SHP77 treated with DMSO at 0.1 percent for 48 hours (cell line): ENCODE measurements at regions not wholly inside any gene's neighbourhood (a gene's known extent, or its start where the extent isn't known, plus 50 kb on each side); places are given as distances from the start of the nearest gene placed in this dataset.

Experiments used
- DNase-seq: peaks from one replicate; lab custom pipeline; 2025; lab: John Stamatoyannopoulos, UW

DNA sequence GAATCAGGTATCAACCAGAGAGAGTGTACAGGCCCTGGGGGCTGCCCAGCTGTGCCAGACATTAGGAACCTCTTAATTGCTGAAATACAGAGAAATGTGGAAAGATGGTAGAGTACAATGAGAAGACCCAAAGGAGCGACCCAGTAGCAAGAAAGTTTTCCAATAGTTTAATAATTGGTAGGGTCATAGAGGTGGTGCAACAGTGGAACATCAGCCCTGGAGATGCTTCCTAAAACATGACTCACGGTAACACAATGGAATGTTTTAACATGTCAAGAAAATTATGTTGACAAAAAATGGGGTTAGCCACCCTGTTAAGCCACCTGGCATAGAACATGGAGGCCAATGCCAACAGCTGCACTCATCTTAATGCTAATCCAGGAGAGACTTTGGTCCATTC lies 284.1 kb downstream of the ELAVL2 start:
- DNase-seq = no peak

DNA sequence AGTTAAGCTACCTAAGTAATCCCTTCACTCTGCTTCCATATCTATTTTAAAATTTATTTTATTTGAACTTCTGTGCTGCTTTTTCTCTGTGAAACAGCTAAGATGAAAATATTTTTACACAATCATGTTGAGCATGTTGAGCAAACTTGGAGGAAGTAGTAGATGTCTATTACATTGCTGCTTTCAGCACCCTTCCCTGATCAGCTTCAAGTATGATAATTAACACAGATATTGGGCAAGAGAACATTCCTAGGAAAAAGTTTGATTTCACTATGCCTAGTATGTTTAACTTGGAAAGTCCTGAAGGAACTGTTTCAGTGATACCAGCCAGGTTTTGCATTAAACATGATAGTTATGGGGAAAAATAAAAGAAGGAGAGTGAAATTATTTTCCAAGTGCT lies 283.6 kb downstream of the ELAVL2 start:
- no peak for DNase-seq

DNA sequence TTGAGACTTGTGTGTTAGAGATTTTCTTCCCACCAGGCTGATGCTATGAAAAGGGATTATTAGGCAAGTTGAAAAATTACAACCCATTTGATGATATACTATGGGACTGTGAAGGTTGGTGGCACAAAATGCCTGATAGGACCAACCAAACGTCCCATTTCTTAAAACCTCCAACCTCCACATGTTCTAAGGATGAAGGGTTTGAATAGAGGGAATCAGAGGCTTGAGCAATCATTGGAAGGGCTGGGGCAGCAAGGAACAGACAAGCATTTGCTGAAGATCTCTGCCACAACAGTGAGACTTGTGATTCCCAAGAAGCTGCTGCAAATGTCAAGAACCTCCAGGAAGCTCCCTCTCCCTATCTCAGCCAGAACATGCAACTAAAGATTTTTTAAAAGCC lies 283.1 kb downstream of the ELAVL2 start:
- no peak for DNase-seq

DNA sequence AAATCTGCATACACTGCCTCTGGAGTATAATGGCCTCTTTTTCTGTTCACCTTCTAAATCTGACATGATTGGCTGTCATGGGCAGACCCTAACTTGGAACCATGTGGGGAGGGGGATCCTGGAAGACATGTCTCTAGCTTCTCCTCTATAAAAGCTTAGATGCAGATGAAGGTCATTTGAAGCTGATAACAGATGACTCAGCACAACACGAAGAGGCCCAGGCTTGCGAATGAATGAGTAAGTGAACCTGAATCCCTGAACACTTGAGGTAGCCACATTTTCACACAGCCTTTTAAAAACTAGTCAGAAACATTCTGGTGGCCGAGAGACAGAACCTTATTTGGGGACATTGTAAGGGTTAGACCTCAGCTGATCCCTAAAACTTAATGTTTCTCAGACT lies 282.6 kb downstream of the ELAVL2 start:
- no peak for DNase-seq

DNA sequence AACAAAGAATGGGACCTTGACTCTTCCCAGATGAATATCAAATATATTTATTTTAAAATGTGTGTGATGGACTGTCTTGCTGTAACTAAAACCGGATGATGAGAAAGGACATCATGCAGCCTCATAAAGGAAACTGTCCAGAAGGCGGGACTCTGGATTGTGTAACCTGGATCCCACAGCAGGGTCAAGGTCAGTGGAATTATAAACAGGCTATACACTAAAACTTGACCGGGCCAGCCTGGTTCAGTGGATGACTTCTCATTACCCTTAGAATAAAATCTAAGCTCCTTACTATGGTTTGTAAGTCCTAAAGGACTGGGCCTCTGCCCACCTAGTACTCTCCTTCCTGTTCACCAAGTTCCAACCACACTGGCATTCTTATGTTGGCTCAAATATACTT lies 280.3 kb downstream of the ELAVL2 start:
- DNase-seq = no peak

DNA sequence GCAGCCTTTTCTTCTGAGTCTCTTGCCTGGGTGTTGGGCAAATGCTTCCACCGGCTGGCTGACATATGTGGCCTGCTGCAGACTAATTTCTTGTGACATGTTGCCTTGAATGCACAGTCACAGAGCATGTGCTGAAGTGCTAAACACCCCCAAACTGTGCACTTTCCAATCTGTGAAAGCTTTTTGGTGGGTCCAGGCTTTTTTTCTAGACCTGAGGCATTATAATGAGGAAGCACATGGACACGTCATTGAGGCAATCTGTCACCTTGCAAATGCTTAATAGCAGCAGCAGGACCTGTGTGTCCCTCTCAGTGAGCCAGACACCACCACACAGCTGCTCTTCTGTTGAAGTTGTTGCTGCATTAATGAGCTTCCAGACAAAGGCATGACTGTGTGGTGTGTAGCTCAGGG lies 274.7 kb downstream of the ELAVL2 start:
- no peak for DNase-seq

- no peak for DNase-seq
Observed at GRCh38 chr9:23551929-23552707, 273.9 kb downstream of the ELAVL2 start.

DNA sequence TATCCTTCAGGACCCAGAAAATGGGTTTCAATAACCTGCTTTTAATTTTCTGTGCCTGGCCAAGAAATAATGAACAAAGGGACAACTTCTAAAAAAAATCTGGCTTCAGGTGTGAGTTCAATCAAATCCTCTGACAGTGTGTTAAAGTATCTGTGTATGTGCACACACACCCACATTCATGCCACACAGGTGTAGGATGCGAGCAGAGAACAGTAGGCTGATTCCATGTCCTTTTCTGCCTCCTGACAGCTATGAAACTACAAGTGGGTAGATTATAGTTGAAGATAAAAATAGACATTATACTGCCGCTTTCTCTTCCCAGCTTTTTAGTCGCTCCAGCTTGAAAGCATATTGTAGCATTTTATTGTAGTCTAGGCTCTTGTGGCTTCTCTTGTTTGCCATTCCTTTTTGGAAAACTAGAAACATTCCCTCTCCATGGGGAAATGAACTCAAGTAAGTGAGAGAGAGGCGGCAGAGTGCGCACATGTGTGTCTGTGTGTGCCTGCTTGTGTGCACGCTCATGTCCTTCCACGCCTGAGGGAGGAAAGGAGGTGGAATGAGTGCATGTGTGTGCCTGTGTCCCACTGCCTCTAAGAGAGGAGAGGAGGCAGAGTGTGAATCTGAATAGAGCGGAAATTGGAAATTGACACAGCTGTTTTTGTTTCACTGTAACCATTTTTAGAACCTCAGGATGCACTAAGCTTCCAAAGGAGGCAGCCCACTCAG lies 273.0 kb downstream of the ELAVL2 start:
- DNase-seq = no peak

GRCh38 chr9:23554686-23555085 lies 271.4 kb downstream of the ELAVL2 start:
- no peak for DNase-seq

GRCh38 chr9:23555851-23556250 lies 270.2 kb downstream of the ELAVL2 start:
- DNase-seq = no peak

- no peak for DNase-seq
Observed at GRCh38 chr9:23556459-23556858, 269.6 kb downstream of the ELAVL2 start.

GRCh38 chr9:23557689-23558088 lies 268.4 kb downstream of the ELAVL2 start:
- DNase-seq = no peak

DNA sequence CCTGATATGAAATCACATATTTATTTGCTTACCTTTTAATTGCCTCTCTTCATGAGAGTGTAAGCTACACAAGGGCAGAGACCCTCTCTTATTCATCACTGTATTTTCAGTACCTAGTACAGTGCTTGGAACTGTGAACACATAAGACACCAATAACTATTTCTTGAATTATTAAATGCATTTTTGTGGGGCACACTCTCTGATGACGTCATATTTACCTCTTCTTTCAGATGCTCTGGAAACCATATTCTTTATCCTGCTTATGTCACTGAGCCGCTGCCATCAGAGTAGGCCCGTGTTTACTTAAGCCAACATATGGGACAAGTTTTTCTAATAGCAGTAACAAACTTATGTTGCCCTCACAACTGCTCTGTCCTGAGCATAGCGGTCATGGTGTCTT lies 266.5 kb downstream of the ELAVL2 start:
- no peak for DNase-seq

GRCh38 chr9:23563517-23563916 lies 262.5 kb downstream of the ELAVL2 start:
- no peak for DNase-seq

DNA sequence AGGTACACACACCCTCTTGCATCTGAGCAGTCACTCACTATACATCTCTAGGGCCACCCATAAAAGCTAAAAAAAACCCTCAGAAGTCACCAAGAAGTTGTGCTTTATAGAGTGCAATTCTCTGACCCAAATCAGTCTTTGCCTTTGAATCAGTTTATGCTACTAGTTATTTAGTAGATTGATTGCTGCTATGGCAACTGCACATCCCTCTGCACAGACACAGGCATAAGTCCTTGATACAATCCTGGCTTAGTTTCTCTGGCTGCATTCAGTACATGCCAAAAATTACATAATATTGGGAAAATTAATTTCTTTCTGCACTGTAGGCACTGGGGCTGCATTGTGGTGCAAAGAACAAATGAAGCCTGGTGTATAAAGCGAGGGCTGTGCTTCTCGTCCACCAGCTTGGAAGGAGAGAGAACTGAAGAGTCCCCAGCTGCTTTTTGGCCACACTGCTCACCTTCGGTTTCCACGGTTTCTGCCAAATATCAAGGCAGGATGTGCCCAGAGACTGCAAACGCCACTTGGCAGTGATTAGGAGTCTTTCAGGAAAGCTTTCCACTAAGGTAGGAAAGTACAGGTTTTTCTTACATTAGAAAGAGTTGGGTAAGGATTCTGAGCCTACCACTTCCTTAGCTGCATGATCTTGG lies 258.4 kb downstream of the ELAVL2 start:
- no peak for DNase-seq

- DNase-seq = no peak
Observed at GRCh38 chr9:23571414-23572104, 254.5 kb downstream of the ELAVL2 start.

DNA sequence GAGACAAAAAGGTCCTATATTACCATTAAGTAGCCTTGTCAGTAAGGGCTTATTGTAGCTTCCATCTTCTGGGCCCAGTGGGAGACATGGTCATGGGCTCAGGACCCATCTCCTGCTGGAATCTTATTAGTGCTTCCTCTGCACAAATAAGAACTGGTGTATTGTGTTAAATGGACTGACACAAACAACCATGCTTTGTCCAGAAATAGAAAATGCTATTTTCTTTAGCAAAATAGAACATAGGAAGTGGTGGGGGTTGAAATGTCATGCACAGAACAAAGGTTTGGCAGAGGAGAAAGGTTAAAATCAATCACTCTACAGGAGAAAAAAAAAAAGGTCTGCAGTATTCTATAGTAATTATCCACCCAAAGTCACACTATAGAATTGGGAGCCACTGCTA lies 252.2 kb downstream of the ELAVL2 start:
- no peak for DNase-seq

GRCh38 chr9:23577611-23578010 lies 248.4 kb downstream of the ELAVL2 start:
- no peak for DNase-seq

DNA sequence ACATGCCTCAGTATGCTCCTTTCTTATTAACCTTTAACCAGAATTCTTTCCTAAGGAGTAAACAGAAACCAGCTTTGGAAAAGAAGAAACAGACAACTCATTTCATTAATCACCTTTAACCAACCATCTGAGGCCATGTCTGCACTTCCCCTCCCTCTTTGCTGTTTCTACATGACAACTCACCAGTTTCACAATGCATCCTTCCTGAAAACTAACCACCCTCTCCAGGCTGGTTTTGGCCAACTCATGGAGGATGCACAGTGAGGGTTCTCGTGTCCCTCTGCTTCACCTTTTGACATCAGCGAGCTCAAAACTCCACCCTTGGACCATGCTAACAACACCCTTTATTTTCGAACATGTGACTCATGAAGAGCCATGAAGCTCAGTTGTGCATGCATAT lies 244.1 kb downstream of the ELAVL2 start:
- DNase-seq = no peak

DNA sequence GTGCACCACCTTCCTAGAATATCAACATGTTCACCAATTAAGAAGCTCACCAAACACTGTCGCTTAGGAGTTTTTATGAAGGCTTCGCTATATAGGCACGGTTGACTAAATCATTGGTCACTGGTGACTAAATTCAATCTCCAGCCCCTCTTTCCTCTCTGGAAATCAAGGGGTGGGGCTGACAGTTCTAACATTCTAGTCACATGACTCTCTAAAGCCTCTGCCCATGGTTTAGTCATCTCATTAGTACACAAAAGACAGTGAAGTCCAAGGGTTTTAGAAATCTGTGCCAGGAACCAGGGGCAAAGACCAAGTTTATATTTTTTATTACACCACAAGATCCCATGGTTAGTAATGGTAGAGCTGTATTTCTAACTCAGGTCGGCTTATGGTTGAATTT lies 243.2 kb downstream of the ELAVL2 start:
- DNase-seq = no peak

DNA sequence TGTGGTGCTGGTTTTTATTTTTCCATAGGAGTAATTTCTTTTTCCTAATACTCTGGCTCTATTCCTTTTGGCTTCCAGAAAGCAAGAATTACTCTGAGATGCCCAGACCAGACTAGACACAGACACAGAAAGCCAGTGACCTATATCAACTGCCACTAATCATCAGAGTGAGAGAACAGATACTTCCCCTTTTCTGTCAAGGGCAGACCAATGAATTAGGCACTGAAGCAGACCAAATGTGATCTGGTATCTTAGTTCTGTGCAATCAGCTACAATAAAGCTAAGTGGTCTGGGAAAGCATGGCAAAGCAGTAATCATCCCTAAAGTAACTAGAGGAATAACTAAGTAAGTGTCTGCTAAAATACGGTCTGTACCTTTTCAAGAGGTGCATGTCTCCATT lies 239.1 kb downstream of the ELAVL2 start:
- no peak for DNase-seq

- no peak for DNase-seq
Observed at GRCh38 chr9:23587433-23587832, 238.6 kb downstream of the ELAVL2 start.

DNA sequence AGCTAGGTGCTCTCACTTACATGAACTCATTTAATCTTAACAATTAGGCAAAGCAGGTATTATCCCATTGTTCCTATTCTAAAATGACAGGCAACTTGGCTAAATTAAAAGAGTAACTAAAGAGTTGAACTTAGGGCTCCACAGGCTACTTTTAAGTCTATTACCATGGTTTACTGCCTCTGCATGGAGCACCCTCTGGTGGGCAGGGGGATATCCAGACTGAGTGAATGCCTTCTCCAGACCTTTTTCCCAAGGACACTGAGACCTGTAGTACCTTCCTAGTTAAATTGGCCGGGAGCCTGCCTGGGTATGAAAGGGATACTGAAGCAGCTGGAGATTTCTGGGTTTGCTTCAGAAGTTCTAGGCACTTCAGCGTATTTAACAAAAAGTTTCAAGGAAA lies 238.1 kb downstream of the ELAVL2 start:
- no peak for DNase-seq
